ENCODE measurements at regions not wholly inside any gene's neighbourhood (a gene's known extent, or its start where the extent isn't known, plus 50 kb on each side); places are given as distances from the start of the nearest gene placed in this dataset.

DNA sequence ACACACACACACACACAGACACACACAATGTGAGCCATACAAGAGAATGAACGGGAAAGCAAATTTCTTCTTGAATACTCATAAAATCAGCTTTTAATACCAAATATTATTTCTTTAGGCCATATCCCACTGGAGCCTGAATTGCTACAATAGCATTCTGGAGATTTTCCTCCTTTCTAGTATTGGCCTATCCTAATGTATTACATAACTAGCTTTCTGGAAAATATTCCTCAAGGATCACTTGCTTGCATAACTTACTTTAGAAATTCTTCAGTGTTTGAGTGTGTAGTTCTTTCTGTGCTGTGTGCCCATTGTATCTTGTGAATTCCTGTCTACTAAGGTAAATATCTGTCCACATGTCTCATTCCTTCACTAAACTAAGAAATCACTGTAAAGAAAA lies 351.0 kb upstream of the MCTP2 start:
- H3K9me3 ChIP-seq: no peaks in the 10 kb centered on the region
- 62 to 79% methylated on average over 1 of the region's 1 CpG for WGBS, 2 donors
- TF ChIP-seq CTCF (IDR thresholded peaks at IDR 0.05) (no peak), EP300 (IDR thresholded peaks at IDR 0.05) (no peak), POLR2A (IDR thresholded peaks at IDR 0.05) (no peak)

GRCh38 chr15:93870583-93870982 lies 360.8 kb upstream of the MCTP2 start:
- WGBS, 2 donors: 75 to 85% methylated on average over 2 of the region's 2 CpGs

More for the DNA sequence above, 351.0 kb upstream of the MCTP2 start:
- DNase-seq (ENCODE audit: low spot score in 2 of 2): no peak
- Histone ChIP-seq H3K27me3 (no peaks in the 10 kb centered on the region), H3K36me3 (no peaks in the 10 kb centered on the region), H3K4me3 (no peak overlapping the region), H3K27ac (no peak overlapping the region), H3K4me1 (peaks cover 0 to 13% (median 0%) of the 10 kb centered on the region in 4 donors)

GRCh38 chr15:93866948-93867347 lies 364.4 kb upstream of the MCTP2 start:
- no peak overlapping the region for H3K4me3 ChIP-seq
- no peak for DNase-seq (ENCODE audit: low spot score in 2 of 2)
- WGBS, 2 donors: 59% methylated on average over 1 of the region's 1 CpG

More at GRCh38 chr15:93870583-93870982, 360.8 kb upstream of the MCTP2 start:
- no peak for TF ChIP-seq POLR2A (IDR thresholded peaks at IDR 0.05)
- TF ChIP-seq EP300 (IDR thresholded peaks at IDR 0.05): peak in 1 of 2 donors; percentile 12
- no peak for TF ChIP-seq CTCF (IDR thresholded peaks at IDR 0.05)
- H3K36me3 ChIP-seq: no peaks in the 10 kb centered on the region
- H3K27me3 ChIP-seq: no peaks in the 10 kb centered on the region
- no peak overlapping the region for H3K27ac ChIP-seq
- H3K4me3 ChIP-seq: no peak overlapping the region
- H3K4me1 ChIP-seq: peaks cover 0 to 8% (median 0%) of the 10 kb centered on the region in 4 donors
- H3K9me3 ChIP-seq: no peaks in the 10 kb centered on the region
- peak in 1 of 2 donors; percentile 34 for DNase-seq (ENCODE audit: low spot score in 2 of 2)

DNA sequence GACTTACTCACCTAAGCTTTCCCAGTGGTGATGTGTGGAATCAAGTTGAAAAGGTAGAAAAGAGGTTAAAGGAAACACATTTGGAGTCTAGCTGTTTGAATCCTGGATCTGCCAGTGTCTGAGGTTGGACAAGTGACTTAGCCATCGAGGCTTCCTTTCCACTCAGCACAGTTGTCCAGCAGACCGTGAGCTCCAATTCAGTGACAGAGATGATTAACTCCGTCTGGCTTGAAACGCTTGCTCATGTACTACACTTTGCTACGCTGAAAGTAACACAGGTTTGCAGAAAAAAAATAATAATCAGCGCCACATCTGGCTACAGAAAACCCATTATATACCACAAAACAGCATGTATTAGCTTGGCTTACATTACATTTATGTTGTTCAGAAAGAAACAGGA lies 364.9 kb upstream of the MCTP2 start:
- Histone ChIP-seq H3K4me3 (no peak overlapping the region), H3K36me3 (no peaks in the 10 kb centered on the region), H3K27me3 (no peaks in the 10 kb centered on the region), H3K4me1 (peaks cover 0 to 8% (median 0%) of the 10 kb centered on the region in 4 donors), H3K27ac (no peak overlapping the region), H3K9me3 (no peaks in the 10 kb centered on the region)
- 49 to 67% methylated on average over 6 of the region's 6 CpGs for WGBS, 2 donors
- no peak for DNase-seq (ENCODE audit: low spot score in 2 of 2)
- TF ChIP-seq EP300 (IDR thresholded peaks at IDR 0.05) (no peak), CTCF (IDR thresholded peaks at IDR 0.05) (no peak), POLR2A (IDR thresholded peaks at IDR 0.05) (no peak)

More at GRCh38 chr15:93866948-93867347, 364.4 kb upstream of the MCTP2 start:
- TF ChIP-seq POLR2A (IDR thresholded peaks at IDR 0.05) (no peak), EP300 (IDR thresholded peaks at IDR 0.05) (peak in 1 of 2 donors; percentile 64)
- no peaks in the 10 kb centered on the region for H3K36me3 ChIP-seq
- H3K27me3 ChIP-seq: no peaks in the 10 kb centered on the region
- H3K9me3 ChIP-seq: no peaks in the 10 kb centered on the region
- H3K27ac ChIP-seq: no peak overlapping the region
- H3K4me1 ChIP-seq: peaks cover 0 to 8% (median 0%) of the 10 kb centered on the region in 4 donors

DNA sequence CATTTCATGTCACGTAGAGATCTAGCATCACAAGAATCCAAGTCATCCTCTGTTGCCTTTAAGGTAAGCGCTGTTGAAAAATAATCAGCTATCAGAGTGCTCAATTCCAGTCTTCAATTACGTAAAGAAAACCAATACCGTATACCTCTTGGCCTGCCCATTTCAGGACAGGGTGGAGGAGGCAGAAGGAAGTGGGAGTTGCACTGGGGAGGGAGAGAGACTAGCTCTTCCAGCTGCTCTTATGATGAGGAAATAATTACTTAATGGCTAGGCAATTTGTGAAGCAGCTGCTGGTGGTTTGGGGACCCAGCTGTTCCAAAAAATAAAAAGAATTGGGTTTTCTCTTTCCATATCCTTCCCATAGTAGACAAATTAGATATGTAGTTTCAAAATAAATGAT lies 365.8 kb upstream of the MCTP2 start:
- Histone ChIP-seq H3K4me1 (peaks cover 0 to 8% (median 0%) of the 10 kb centered on the region in 4 donors), H3K36me3 (no peaks in the 10 kb centered on the region), H3K9me3 (no peaks in the 10 kb centered on the region), H3K27ac (no peak overlapping the region), H3K4me3 (no peak overlapping the region), H3K27me3 (no peaks in the 10 kb centered on the region)
- DNase-seq (ENCODE audit: low spot score in 2 of 2): no peak
- TF ChIP-seq CTCF (IDR thresholded peaks at IDR 0.05) (no peak), EP300 (IDR thresholded peaks at IDR 0.05) (peak in 1 of 2 donors; percentile 61)
- WGBS, 2 donors: 57 to 72% methylated on average over 4 of the region's 4 CpGs

- Histone ChIP-seq H3K36me3 (no peaks in the 10 kb centered on the region), H3K4me1 (peaks cover 0 to 8% (median 0%) of the 10 kb centered on the region in 4 donors), H3K4me3 (no peak overlapping the region), H3K27me3 (no peaks in the 10 kb centered on the region), H3K27ac (peak overlapping the region in 2 of 4 donors; percentile 30 to 63), H3K9me3 (no peaks in the 10 kb centered on the region)
- TF ChIP-seq POLR2A (IDR thresholded peaks at IDR 0.05) (no peak), EP300 (IDR thresholded peaks at IDR 0.05) (peak in 1 of 2 donors; percentile 70), CTCF (IDR thresholded peaks at IDR 0.05) (no peak)
- peak in 1 of 2 donors; percentile 33 for DNase-seq (ENCODE audit: low spot score in 2 of 2)
- 73 to 87% methylated on average over 7 of the region's 7 CpGs for WGBS, 2 donors
Measured at GRCh38 chr15:93862791-93863190, 368.6 kb upstream of the MCTP2 start.

All from tibial nerve (tissue), 4 donors.